Stimulated activated CD4-positive, alpha-beta T cell treated with anti-CD3 and anti-CD28 coated beads, Interleukin-2, amount 100 ng/mL, for 48 hours (primary cell): ENCODE measurements at regions not wholly inside any gene's neighbourhood (a gene's known extent, or its start where the extent isn't known, plus 50 kb on each side); places are given as distances from the start of the nearest gene placed in this dataset.
A peak's percentile ranks its signal among the peaks of the same experiment; 100 is the strongest.

ENCODE experiments used
- DNase-seq, 2 donors: peaks; one replicate each; pipeline ENCODE4 v3.0.0-alpha.2; 2020

DNA sequence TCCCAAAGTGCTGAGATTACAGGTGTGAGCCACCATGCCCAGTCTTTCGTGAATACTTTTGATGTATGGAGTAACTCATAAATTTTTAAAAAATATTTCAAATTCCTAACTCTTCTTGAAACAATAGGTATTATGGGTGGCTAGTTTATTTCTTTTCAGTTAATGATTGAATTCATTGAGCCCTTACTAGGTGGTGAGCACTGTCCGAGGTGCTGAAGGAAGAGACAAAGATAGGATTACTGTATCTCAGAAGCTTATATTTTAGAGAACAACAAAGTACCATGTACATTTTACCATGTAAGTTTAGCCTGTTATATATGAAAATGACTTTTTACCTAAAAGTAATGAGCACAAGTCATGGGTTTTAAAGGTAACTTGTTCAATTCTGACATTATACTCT lies 418.3 kb downstream of the NPIPA7 start:
- no peak for DNase-seq

DNA sequence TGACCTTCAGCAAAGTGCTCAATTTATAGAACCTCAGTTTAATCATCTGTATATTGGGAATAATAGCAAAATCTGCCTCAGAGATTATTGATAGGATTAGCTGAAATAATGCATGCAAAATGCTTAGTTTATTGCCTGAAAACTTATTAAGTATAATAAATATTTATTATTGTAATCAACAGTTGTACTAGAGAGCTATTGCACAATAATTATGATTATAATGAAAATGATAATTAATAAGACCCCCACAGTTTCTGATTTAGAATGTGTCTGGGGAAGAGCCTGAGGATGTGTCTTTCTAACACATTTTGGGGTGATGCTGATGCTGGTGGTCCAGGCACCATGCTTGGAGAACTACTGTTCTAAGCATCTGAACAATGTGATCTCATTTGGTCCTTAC lies 419.6 kb downstream of the NPIPA7 start:
- no peak for DNase-seq

DNA sequence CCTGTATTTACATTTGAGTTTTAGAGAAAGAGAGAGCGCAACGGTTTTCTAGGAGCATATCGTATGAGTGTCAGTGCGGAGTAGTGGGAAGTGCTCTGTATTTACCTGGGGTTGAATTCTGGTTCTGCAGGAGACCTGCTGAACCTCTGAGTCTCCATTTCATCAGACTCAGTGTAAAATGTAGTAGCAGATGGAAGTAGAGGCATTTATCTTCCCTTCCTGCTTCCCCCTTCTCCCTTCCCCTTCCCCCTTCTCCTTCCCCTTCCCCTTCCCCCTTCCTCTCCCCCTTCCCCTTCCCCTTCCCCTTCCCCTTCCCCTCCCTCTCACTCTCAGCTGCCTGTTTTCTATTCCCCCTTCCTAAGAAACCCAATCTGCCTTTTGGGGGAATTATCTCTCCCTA lies 426.9 kb downstream of the NPIPA7 start:
- no peak for DNase-seq

DNA sequence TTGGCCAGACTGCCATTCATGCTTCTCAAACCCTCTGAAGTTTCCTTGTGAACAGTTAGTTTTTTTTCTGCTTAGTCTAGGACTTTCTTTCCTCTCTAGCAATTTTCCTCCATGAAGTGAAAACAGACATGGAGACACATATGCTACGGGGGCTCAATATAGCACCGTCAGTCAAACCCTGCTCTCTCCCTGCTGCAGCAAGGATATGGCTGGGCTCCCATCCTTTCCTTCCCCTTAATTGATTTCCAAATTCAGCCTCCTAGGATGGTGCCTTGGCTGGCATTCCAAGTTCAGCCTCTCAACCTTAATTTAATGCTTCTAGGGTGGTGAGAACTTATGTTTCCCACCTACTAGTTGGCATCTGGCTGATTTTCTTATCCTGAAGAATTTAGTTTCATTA lies 436.7 kb downstream of the NPIPA7 start:
- no peak for DNase-seq

DNA sequence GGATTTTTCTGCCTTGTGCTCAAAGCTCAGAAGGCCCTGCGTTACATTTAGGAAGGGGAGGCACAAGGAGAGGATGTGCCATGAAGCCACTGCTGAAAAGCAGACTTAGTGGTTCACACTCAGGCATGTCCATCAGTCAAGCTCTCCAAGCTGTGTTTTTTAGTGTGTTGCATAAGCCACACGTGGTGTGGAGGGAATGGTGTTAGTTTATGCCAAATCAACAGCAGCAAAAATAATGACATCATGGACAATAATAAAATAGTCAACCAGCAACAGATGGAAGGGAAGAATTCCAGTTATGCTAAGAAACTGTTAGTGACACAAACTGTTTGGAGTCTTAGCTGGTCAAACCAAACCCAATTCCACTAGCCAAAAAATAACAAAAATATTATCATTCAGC lies 438.3 kb downstream of the NPIPA7 start:
- no peak for DNase-seq

DNA sequence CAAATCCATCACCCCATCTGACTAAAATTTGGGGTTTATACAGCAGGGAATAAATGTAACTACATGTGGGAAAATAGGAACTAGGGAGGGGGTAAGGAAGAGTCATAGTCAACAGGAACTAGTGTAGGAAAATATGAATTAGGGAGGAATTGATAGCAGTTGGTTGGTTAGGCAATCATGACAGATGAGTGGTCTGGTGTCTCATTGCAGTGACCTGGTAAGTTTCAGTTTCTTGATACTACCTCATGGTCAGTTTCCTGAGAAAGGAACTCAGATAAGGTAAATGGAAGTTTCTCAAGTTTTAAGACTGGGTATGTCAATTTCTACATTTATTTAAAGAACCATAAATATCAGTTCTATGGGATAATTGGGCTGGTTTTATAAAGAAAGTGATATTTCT lies 442.3 kb downstream of the NPIPA7 start:
- DNase-seq: no peak

GRCh38 chr16:16828913-16829398 lies 450.0 kb downstream of the NPIPA7 start:
- DNase-seq: no peak

DNA sequence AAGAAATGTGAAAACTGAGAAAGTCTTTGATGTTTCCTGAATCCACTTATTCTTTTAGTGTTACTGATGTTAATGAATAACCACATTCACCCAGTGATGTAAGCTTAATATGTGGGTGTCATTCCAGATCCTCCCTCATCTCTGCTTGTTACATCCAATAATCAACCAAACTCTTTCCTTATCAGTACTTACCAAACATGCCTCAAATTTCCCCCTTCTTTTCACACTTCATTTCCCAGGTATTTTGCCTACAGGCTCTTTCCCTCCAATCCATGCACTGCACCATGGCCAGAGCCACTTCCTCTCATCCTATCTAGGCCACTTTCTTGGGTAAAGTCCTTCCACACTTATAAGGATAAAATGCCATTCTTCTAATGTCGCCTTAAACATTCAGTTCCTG lies 451.5 kb downstream of the NPIPA7 start:
- no peak for DNase-seq

- DNase-seq: no peak
These were observed 452.0 kb downstream of the NPIPA7 start for GRCh38 chr16:16830973-16831372.

DNA sequence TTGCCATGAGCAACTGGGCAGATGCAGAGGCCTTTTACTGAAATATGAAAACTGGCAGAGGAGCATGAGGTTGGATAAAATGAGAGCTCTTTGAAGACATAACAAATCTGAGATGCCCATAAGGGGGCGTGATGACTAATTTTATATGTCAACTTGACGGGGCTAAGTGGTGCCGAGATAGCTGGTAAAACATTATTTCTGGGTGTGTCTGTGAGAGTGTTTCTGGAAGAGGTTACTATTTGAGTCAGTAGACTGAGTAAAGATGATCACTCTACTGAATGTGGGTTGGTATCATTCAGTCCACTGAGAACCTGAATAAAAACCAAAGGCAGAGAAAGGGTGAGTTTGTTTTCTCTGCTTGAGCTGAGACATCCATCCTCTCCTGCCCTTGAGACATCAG lies 454.2 kb downstream of the NPIPA7 start:
- no peak for DNase-seq

GRCh38 chr16:16850274-16850673 lies 471.3 kb downstream of the NPIPA7 start:
- no peak for DNase-seq

GRCh38 chr16:16857012-16857411 lies 478.1 kb downstream of the NPIPA7 start:
- no peak for DNase-seq

GRCh38 chr16:16857603-16858283 lies 478.8 kb downstream of the NPIPA7 start:
- no peak for DNase-seq

DNA sequence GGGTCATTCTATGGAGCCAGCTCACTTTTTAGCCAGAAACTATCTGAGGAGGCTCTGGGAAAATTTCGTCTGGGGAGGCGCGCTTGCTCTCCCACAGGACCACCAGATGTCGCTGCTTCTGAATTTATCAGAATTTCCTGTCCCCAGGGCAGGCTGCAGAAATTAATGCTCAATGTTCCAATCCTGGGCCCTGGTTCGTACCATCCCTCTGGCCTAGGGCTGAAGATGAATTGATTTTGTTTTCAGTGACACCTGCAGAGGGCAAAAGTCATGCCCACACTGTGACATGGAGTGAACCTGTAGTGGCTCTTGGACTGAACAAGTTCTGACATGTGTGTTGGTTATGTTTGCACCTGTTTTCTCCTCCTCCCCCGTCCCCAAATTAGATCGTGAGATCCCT lies 482.6 kb downstream of the NPIPA7 start:
- peak; percentile 49 to 60 for DNase-seq

DNA sequence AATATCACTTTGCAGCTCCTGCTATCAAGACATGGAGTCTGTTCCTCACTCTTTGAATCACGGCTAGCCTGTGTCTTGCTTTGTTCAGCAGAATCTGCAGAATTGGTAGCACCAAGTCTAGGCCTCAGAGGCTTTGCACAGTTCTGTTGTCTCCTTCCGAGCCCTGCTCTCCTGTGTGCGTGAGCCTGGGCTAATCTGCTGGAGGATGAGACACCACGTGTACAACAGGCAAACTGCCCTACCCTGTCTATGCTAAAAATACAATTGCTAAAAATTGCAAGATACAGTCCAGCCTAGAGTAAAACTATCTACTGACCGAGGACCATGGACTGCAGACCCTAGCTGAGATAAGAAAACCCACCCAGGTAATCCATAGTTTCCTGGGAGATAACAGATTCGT lies 484.7 kb downstream of the NPIPA7 start:
- no peak for DNase-seq

DNA sequence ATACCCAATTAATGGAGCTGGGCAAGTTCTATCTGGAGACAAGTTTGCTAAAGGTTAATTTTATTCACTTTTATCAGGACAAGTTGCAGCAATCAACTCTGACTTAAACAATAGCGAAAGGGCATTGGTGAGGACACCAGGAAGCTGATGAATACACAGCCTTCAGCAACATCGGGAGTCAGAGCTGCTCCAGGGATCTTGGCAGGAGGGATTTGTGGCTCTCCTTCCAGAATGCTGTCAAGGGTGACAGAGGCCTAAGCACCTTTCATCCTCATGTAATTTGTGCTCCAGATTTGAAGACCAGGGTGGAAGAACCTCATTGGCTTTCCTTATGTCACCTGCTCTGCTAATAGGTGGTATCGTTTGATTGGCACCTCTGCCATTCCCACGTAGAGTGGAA lies 485.6 kb downstream of the NPIPA7 start:
- DNase-seq: no peak

- no peak for DNase-seq
These were observed 486.4 kb downstream of the NPIPA7 start for GRCh38 chr16:16865374-16865773.

- no peak for DNase-seq
These were observed 489.0 kb downstream of the NPIPA7 start for GRCh38 chr16:16867973-16868372.

DNA sequence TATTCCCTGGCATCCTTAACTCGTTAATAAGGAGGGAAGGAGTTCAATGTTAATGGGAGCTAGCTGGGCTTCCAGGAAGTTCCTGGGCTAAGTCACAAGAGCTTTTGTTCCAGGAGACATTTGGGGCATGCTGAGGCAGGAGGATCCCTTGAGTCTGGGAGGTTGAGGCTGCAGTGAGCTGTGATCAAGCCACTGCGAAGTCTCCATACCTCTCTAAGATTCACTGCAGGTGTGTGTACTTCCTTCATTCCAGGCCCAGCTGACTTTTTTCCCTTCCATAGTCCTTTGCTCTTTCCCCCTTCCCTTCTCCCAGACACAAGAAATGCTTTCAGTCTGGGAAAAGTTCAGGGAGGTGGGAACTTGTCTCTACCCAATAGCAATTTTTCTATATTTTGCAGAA lies 489.8 kb downstream of the NPIPA7 start:
- DNase-seq: no peak

- no peak for DNase-seq
These were observed 490.8 kb downstream of the NPIPA7 start for GRCh38 chr16:16869746-16870145.

GRCh38 chr16:16871196-16871595 lies 492.3 kb downstream of the NPIPA7 start:
- DNase-seq: no peak

GRCh38 chr16:16877061-16877460 lies 498.1 kb downstream of the NPIPA7 start:
- DNase-seq: no peak

- DNase-seq: no peak
These were observed 500.8 kb downstream of the NPIPA7 start for GRCh38 chr16:16879567-16880251.

DNA sequence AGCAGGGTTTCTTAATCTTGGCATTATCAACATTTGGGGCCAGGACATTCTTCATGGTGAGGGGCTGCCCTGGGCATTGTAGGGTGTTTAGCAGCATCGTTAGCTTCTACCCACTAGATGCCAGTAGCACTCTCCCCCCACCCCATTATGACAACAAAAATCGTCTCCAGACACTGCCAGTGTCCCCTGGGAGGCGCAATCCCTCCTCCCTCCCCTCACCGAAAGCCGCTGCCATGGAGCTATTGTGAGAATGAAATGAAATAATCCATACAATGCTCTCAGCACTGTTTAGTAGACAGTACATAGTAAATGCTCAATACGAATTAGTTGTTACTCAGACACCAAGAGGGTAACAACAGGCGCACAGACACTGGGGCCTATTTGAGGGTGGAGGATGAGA lies 502.9 kb downstream of the NPIPA7 start:
- no peak for DNase-seq

DNA sequence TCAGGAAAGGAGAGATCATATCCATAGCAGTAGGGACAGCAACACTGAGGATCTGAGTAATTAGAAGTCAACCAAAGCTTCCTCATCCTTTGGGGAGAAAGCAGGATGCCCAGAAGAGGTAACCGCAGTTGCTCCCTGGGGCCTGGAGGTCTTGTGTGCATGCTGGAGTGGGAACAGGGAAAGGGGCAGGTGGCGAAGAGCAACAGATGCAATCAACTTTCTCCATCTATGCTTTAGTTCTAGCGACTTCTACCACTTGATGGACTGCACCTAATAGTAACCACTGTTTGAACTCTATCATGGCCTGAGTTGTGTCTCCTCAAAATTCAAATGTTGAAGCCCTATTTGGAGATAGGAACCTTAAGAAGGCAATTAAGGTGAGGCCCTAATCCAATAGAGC lies 503.8 kb downstream of the NPIPA7 start:
- DNase-seq: no peak
